Hepatocyte (in vitro differentiated cells): ENCODE measurements at regions not wholly inside any gene's neighbourhood (a gene's known extent, or its start where the extent isn't known, plus 50 kb on each side); places are given as distances from the start of the nearest gene placed in this dataset.

Experiments
- DNase-seq: peaks from one replicate; pipeline ENCODE4 v3.0.0-alpha.2; 2016; ENCODE audit warnings: low spot score
- H2AFZ ChIP-seq: fragments of 200-600 bp; sonication (generic); 2 replicates; pipeline ENCODE4 v1.6.0; 2016; ENCODE audit warnings: antibody characterized with exemption, mild to moderate bottlenecking
- H3K27ac ChIP-seq: fragments of 200-600 bp; sonication (generic); 2 replicates; pipeline ENCODE4 v1.5.1; 2016; ENCODE audit warnings: mild to moderate bottlenecking
- H3K27me3 ChIP-seq: fragments of 200-600 bp; sonication (generic); 2 replicates; pipeline ENCODE4 v1.6.1; 2016
- H3K36me3 ChIP-seq: fragments of 200-600 bp; sonication (generic); replicated peaks from 2 replicates; pipeline ENCODE4 v1.5.1; 2016; ENCODE audit warnings: low read depth; ENCODE audit not compliant: insufficient read depth
- H3K4me1 ChIP-seq: fragments of 200-600 bp; sonication (generic); 2 replicates; pipeline ENCODE4 v1.5.1; 2016; ENCODE audit warnings: mild to moderate bottlenecking, moderate library complexity; ENCODE audit not compliant: insufficient read depth
- H3K4me2 ChIP-seq: fragments of 200-600 bp; sonication (generic); 2 replicates; pipeline ENCODE4 v1.6.0; 2016
- H3K4me3 ChIP-seq: fragments of 200-600 bp; sonication (generic); 2 replicates; pipeline ENCODE4 v1.5.1; 2016; ENCODE audit warnings: mild to moderate bottlenecking
- H3K79me2 ChIP-seq: fragments of 200-600 bp; sonication (generic); 2 replicates; pipeline ENCODE4 v1.6.0; 2017; ENCODE audit warnings: mild to moderate bottlenecking
- H3K9me2 ChIP-seq: fragments of 200-600 bp; sonication (generic); replicated peaks from 2 replicates; pipeline ENCODE4 v1.6.0; 2017; ENCODE audit warnings: mild to moderate bottlenecking; ENCODE audit not compliant: insufficient read depth
- H3K9me3 ChIP-seq: fragments of 200-600 bp; sonication (generic); 2 replicates; pipeline ENCODE4 v1.5.1; 2016; ENCODE audit warnings: low read depth, mild to moderate bottlenecking
- H4K20me1 ChIP-seq: fragments of 200-600 bp; sonication (generic); 2 replicates; pipeline ENCODE4 v1.6.0; 2016; ENCODE audit warnings: mild to moderate bottlenecking; ENCODE audit not compliant: insufficient read depth, poor library complexity, severe bottlenecking
- EZH2 ChIP-seq: fragments of 200-600 bp; sonication (generic); IDR thresholded peaks from 2 replicates; pipeline ENCODE4 v1.6.1; 2016; ENCODE audit warnings: antibody characterized with exemption, mild to moderate bottlenecking, borderline replicate concordance
- EZH2phosphoT487 ChIP-seq: fragments of 200-600 bp; sonication (generic); IDR thresholded peaks from one replicate; pipeline ENCODE4 v1.6.1; 2018; ENCODE audit warnings: antibody characterized with exemption, mild to moderate bottlenecking, low read depth, moderate library complexity; ENCODE audit not compliant: unreplicated experiment, severe bottlenecking
- WGBS: methylation state at CpG from one replicate; pipeline ENCODE4 v1.1.6; 2016; ENCODE audit warnings: low lambda C conversion rate; ENCODE audit errors: missing lambda C conversion rate; 5-methylcytosine and 5-hydroxymethylcytosine counted together
- TF ChIP-seq, protein P1 (sequence below): fragments of 200-600 bp; sonication (generic); IDR thresholded peaks from 2 replicates; pipeline ENCODE4 v1.5.1; 2016; ENCODE audit warnings: antibody characterized with exemption, mild to moderate bottlenecking; ENCODE audit not compliant: poor library complexity

- Histone ChIP-seq H3K27ac (no peak overlapping the region), H4K20me1 (no peaks in the 10 kb centered on the region), H3K4me3 (no peak overlapping the region), H3K9me3 (no peaks in the 10 kb centered on the region), H3K27me3 (no peaks in the 10 kb centered on the region), H3K4me2 (no peak overlapping the region), H3K4me1 (no peaks in the 10 kb centered on the region), H2AFZ (no peak overlapping the region), H3K9me2 (no peaks in the 10 kb centered on the region), H3K36me3 (no peaks in the 10 kb centered on the region), H3K79me2 (no peaks in the 10 kb centered on the region)
- no peak for DNase-seq
- WGBS: 57% methylated on average over 2 of the region's 2 CpGs
- TF ChIP-seq EZH2 (no peak), EZH2phosphoT487 (no peak)
- TF ChIP-seq, protein P1, sequence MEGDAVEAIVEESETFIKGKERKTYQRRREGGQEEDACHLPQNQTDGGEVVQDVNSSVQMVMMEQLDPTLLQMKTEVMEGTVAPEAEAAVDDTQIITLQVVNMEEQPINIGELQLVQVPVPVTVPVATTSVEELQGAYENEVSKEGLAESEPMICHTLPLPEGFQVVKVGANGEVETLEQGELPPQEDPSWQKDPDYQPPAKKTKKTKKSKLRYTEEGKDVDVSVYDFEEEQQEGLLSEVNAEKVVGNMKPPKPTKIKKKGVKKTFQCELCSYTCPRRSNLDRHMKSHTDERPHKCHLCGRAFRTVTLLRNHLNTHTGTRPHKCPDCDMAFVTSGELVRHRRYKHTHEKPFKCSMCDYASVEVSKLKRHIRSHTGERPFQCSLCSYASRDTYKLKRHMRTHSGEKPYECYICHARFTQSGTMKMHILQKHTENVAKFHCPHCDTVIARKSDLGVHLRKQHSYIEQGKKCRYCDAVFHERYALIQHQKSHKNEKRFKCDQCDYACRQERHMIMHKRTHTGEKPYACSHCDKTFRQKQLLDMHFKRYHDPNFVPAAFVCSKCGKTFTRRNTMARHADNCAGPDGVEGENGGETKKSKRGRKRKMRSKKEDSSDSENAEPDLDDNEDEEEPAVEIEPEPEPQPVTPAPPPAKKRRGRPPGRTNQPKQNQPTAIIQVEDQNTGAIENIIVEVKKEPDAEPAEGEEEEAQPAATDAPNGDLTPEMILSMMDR: no peak
Measured at GRCh38 chr4:67035501-67035900, 509.8 kb downstream of the CENPC start.

GRCh38 chr4:67030636-67031035, 514.7 kb downstream of the CENPC start:
- Histone ChIP-seq H4K20me1 (no peaks in the 10 kb centered on the region), H3K9me2 (no peaks in the 10 kb centered on the region), H3K4me1 (peaks cover 4% of the 10 kb centered on the region), H3K4me2 (no peak overlapping the region), H3K4me3 (no peak overlapping the region), H3K27me3 (no peaks in the 10 kb centered on the region), H2AFZ (no peak overlapping the region), H3K79me2 (no peaks in the 10 kb centered on the region), H3K36me3 (no peaks in the 10 kb centered on the region), H3K27ac (no peak overlapping the region), H3K9me3 (no peaks in the 10 kb centered on the region)
- TF ChIP-seq EZH2 (no peak), EZH2phosphoT487 (no peak)
- TF ChIP-seq, protein P1: no peak
- DNase-seq: no peak

DNA sequence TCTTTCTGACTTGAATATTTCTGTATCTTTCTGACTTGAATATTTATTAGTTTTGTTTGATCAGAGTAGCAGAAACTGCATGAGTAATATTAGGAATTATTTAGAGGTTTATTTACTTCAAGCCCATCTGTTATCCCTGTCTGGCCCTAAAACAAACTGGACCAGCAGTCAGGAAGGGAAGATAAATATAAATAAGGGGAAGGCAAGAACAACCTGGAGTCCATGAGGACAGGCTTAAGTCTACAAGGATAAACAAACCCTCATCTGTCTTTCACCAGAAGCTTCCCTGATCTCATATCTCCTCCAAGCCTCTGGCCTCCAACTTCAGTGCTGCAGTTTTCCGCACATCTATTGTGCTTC, 524.9 kb downstream of the CENPC start:
- H2AFZ ChIP-seq: no peak overlapping the region
- H3K27me3 ChIP-seq: no peaks in the 10 kb centered on the region
- no peaks in the 10 kb centered on the region for H4K20me1 ChIP-seq
- H3K4me1 ChIP-seq: no peaks in the 10 kb centered on the region
- H3K9me2 ChIP-seq: no peaks in the 10 kb centered on the region
- H3K4me2 ChIP-seq: no peak overlapping the region
- 100% methylated on average over 1 of the region's 1 CpG for WGBS
- H3K36me3 ChIP-seq: no peaks in the 10 kb centered on the region
- peaks cover 3% of the 10 kb centered on the region for H3K9me3 ChIP-seq
- no peak overlapping the region for H3K4me3 ChIP-seq
- no peak overlapping the region for H3K27ac ChIP-seq
- TF ChIP-seq EZH2 (no peak), EZH2phosphoT487 (no peak)
- TF ChIP-seq, protein P1: no peak
- no peak for DNase-seq
- no peaks in the 10 kb centered on the region for H3K79me2 ChIP-seq
